Peyer's patch (tissue), 4 donors: ENCODE measurements at regions not wholly inside any gene's neighbourhood (a gene's known extent, or its start where the extent isn't known, plus 50 kb on each side); places are given as distances from the start of the nearest gene placed in this dataset.

Experiments used
- DNase-seq, 3 donors: peaks; one replicate each; pipeline ENCODE4 v3.0.0-alpha.2; 2017 to 2019
- H3K27ac ChIP-seq, 4 donors: fragments of 200-600 bp; sonication (generic); one replicate each; pipeline ENCODE4 v1.5.1; 2016 to 2019
- H3K27me3 ChIP-seq, 2 donors: fragments of 200-600 bp; sonication (generic); one replicate each; pipeline ENCODE4 v1.5.1; 2019
- H3K36me3 ChIP-seq, 3 donors: fragments of 200-600 bp; sonication (generic); one replicate each; pipeline ENCODE4 v1.5.1; 2016 to 2019
- H3K4me1 ChIP-seq, 4 donors: fragments of 200-600 bp; sonication (generic); one replicate each; pipeline ENCODE4 v1.5.1; 2016 to 2019
- H3K4me3 ChIP-seq, 4 donors: fragments of 200-600 bp; sonication (generic); 1 replicate in 3 of 4; 2 replicates in 1 of 4; pipeline ENCODE4 v1.5.1; 2016 to 2019; ENCODE audit warnings: mild to moderate bottlenecking in 1 of 4
- H3K9me3 ChIP-seq, 4 donors: fragments of 200-600 bp; sonication (generic); one replicate each; pipeline ENCODE4 v1.5.1; 2016 to 2019; ENCODE audit warnings: mild to moderate bottlenecking in 1 of 4
- POLR2A ChIP-seq, 2 donors: fragments of 450-650 bp; IDR thresholded peaks; one replicate each; pipeline ENCODE4 v1.5.1; 2017; ENCODE audit warnings: antibody characterized with exemption in 2 of 2, mild to moderate bottlenecking in 2 of 2, moderate library complexity in 2 of 2
- TF ChIP-seq, protein P1 (sequence below), 6 experiments: fragments of 450-650 bp in 4 of 6; fragments of 200-600 bp in 2 of 6; sonication (generic) in 1 of 6; IDR thresholded peaks; one replicate each; pipeline ENCODE4 v1.5.1; 2017 to 2019; ENCODE audit warnings: antibody characterized with exemption in 6 of 6, mild to moderate bottlenecking in 3 of 6, moderate library complexity in 1 of 6

DNA sequence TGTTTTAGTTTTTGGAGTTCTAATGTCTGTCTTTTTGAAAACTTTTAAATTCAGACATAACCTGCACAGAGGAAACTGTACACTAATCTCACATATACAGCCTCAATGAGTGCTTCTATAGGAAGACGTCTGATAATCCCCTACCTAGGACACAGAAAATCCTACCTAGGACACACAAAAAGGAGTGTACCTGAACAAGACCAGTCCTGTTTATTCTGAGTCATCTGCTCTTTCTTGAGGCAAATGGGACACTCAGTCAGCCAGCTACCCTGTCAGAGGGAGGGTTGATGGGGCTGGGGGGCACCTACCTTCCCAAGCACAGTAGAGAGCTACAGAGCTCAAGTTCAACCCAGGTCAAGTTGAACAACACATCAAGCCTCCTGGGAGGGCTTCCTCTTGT lies 346.6 kb upstream of the NCAM1 start:
- Histone ChIP-seq H3K27me3 (no peaks in the 10 kb centered on the region), H3K27ac (no peak overlapping the region), H3K36me3 (no peaks in the 10 kb centered on the region), H3K4me3 (no peak overlapping the region), H3K9me3 (no peaks in the 10 kb centered on the region), H3K4me1 (peaks cover 0 to 5% (median 0%) of the 10 kb centered on the region in 4 donors)
- TF ChIP-seq POLR2A (IDR thresholded peaks at IDR 0.05), result no peak
- TF ChIP-seq, protein P1, sequence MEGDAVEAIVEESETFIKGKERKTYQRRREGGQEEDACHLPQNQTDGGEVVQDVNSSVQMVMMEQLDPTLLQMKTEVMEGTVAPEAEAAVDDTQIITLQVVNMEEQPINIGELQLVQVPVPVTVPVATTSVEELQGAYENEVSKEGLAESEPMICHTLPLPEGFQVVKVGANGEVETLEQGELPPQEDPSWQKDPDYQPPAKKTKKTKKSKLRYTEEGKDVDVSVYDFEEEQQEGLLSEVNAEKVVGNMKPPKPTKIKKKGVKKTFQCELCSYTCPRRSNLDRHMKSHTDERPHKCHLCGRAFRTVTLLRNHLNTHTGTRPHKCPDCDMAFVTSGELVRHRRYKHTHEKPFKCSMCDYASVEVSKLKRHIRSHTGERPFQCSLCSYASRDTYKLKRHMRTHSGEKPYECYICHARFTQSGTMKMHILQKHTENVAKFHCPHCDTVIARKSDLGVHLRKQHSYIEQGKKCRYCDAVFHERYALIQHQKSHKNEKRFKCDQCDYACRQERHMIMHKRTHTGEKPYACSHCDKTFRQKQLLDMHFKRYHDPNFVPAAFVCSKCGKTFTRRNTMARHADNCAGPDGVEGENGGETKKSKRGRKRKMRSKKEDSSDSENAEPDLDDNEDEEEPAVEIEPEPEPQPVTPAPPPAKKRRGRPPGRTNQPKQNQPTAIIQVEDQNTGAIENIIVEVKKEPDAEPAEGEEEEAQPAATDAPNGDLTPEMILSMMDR (IDR thresholded peaks at IDR 0.05), result no peak
- no peak for DNase-seq

DNA sequence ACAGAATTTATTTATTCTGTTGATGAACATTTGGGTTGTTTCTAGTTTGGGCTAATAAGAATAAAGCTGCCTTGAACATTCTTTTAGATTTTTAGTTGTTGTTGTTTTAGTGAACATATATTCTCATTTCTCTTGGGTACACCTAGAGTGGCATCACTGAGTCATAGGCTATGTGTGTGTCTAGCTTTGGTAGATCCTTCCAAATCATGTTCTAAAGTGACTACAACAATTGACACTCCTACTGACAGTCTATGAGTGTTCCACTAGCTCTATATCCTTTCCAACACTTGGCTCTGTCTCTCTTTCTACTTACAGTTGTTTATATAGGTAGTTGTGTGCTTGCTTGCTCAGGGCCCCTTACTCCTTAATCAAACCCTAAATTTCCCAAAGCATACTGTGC lies 346.0 kb upstream of the NCAM1 start:
- TF ChIP-seq POLR2A (IDR thresholded peaks at IDR 0.05), result no peak
- TF ChIP-seq, protein P1 (IDR thresholded peaks at IDR 0.05), result no peak
- Histone ChIP-seq H3K4me1 (peaks cover 0 to 5% (median 0%) of the 10 kb centered on the region in 4 donors), H3K9me3 (no peaks in the 10 kb centered on the region), H3K4me3 (no peak overlapping the region), H3K27me3 (no peaks in the 10 kb centered on the region), H3K36me3 (no peaks in the 10 kb centered on the region), H3K27ac (no peak overlapping the region)
- no peak for DNase-seq

DNA sequence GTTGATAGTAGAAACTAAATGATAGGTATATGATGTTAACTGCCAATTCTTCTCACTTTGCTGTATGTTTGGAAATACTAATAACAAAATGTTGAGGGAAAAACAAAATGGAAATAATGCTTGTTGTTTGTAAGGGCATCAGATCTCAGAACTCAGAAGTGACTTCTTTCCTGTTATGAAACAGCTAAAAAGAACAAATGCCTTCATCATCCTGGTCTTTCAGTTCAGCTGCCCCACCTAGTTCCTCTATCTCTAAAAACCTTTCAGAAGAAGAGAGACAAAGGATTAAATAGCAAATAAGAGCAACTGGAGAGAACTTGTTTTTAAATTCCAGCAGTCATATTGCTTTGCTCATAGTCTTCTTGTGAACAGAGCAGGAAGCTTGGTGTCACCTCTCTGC lies 345.3 kb upstream of the NCAM1 start:
- Histone ChIP-seq H3K27ac (no peak overlapping the region), H3K27me3 (no peaks in the 10 kb centered on the region), H3K9me3 (no peaks in the 10 kb centered on the region), H3K36me3 (no peaks in the 10 kb centered on the region), H3K4me1 (peaks cover 0 to 5% (median 0%) of the 10 kb centered on the region in 4 donors), H3K4me3 (no peak overlapping the region)
- no peak for DNase-seq
- TF ChIP-seq, protein P1 (IDR thresholded peaks at IDR 0.05), result no peak
- TF ChIP-seq POLR2A (IDR thresholded peaks at IDR 0.05), result no peak

DNA sequence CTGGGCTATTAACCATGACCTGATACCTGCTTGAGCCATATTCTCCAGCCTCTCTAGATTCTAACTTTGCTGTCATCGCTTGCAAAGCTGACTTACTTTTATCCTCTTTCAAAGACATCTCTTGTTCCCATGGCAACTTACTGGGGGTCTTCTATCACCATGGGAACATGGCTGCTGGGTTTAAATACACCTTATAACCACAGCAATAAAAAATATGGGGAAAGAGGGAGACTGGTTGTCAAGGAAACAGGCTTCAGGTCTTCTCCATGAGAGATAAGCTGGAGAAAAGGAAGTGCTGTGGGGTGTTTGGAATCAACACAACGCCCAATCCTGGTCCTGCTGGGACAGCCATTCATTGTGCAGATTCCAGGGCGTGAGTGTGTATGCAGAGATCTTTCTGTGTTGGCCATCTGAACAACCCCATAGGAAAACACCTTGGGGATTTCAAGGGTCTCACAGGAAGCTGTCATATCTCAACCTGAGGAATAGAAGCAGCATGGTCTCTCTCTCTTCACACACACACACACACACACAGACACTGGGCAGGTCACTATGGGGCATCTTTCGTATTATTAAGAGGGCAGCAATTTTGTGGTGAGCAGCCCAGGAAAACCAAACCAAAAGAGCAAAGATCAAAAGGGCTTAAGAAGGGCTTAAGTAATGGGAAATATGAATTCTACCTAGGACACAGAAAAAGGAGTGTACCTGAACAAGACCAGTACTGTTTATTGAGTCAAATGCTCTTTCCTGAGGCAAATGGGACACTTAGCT lies 344.7 kb upstream of the NCAM1 start:
- TF ChIP-seq, protein P1 (IDR thresholded peaks at IDR 0.05), result no peak
- TF ChIP-seq POLR2A (IDR thresholded peaks at IDR 0.05), result no peak
- H3K36me3 ChIP-seq, result no peaks in the 10 kb centered on the region
- no peak overlapping the region for H3K4me3 ChIP-seq
- H3K4me1 ChIP-seq, result peaks cover 0 to 5% (median 0%) of the 10 kb centered on the region in 4 donors
- H3K27me3 ChIP-seq, result no peaks in the 10 kb centered on the region
- H3K27ac ChIP-seq, result no peak overlapping the region
- DNase-seq, result no peak
- no peaks in the 10 kb centered on the region for H3K9me3 ChIP-seq

DNA sequence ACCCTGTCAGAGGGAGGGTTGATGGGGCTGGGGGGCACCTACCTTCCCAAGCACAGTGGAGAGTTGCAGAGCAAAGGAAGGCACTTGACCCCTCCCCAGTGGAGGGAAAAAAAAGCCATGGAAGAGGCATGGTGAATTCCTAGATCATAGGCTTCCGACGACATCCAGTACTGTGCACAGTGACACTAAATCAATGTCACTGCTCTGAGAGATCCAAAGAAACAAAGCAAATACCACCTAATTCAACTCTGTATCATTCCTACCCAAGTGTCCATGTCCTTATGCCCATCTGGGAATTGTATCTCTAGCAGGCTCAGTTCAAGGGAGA lies 344.2 kb upstream of the NCAM1 start:
- TF ChIP-seq, protein P1 (IDR thresholded peaks at IDR 0.05), result no peak
- no peak for TF ChIP-seq POLR2A (IDR thresholded peaks at IDR 0.05)
- Histone ChIP-seq H3K4me1 (peaks cover 0 to 5% (median 0%) of the 10 kb centered on the region in 4 donors), H3K4me3 (no peak overlapping the region), H3K27me3 (no peaks in the 10 kb centered on the region), H3K36me3 (no peaks in the 10 kb centered on the region), H3K27ac (no peak overlapping the region), H3K9me3 (no peaks in the 10 kb centered on the region)
- DNase-seq, result no peak
